H1 (cell line): ENCODE measurements at regions not wholly inside any gene's neighbourhood (a gene's known extent, or its start where the extent isn't known, plus 50 kb on each side); places are given as distances from the start of the nearest gene placed in this dataset.

Experiments used
- CTCF ChIA-PET: fragments of 300-600 bp; sonication (Branson Sonifier 250); formaldehyde crosslinking; loops from one replicate; lab custom pipeline; 2021; ENCODE audit not compliant: partially characterized antibody; lab: Charles Lee
- POLR2A ChIA-PET: fragments of 300-600 bp; sonication (Branson Sonifier 250); formaldehyde crosslinking; loops from one replicate; lab custom pipeline; 2021; ENCODE audit warnings: inconsistent platforms; ENCODE audit not compliant: partially characterized antibody; lab: Charles Lee
- DNase-seq, 2 experiments: peaks; one replicate each; pipeline versions ENCODE4 v3.0.0 to v3.0.0-alpha.2; 2010 to 2022; ENCODE audit warnings: low spot score in 2 of 2, low read depth in 1 of 2, mixed read lengths in 1 of 2
- FAIRE-seq: peaks from 2 replicates; lab custom pipeline; 2011; peaks lifted over from hg19 to GRCh38; lab: Jason Lieb, UNC
- H2AFZ ChIP-seq: 2 replicates; pipeline ENCODE4 v1.8.1; 2012; ENCODE audit warnings: low read length, inconsistent platforms
- H2AK5ac ChIP-seq: 2 replicates; pipeline ENCODE4 v1.6.1; 2013; ENCODE audit warnings: low read depth, low read length
- H2BK120ac ChIP-seq: replicated peaks from 2 replicates; pipeline ENCODE3; 2013; ENCODE audit warnings: low read depth, low read length, inconsistent platforms
- H2BK12ac ChIP-seq: 2 replicates; pipeline ENCODE4 v1.6.1; 2013; ENCODE audit warnings: low read depth, low read length
- H2BK15ac ChIP-seq: 2 replicates; pipeline ENCODE4 v1.6.1; 2013; ENCODE audit warnings: low read length
- H2BK20ac ChIP-seq: 2 replicates; pipeline ENCODE4 v1.6.1; 2013; ENCODE audit warnings: low read length
- H2BK5ac ChIP-seq: 2 replicates; pipeline ENCODE4 v1.6.1; 2013; ENCODE audit warnings: low read depth, low read length
- H3K14ac ChIP-seq: 2 replicates; pipeline ENCODE4 v1.6.1; 2013; ENCODE audit warnings: inconsistent platforms; ENCODE audit not compliant: insufficient read length
- H3K18ac ChIP-seq: 2 replicates; pipeline ENCODE4 v1.6.1; 2013; ENCODE audit warnings: low read length; ENCODE audit errors: extremely low read depth
- H3K23ac ChIP-seq: 2 replicates; pipeline ENCODE4 v1.6.1; 2013; ENCODE audit warnings: inconsistent platforms; ENCODE audit not compliant: insufficient read length
- H3K23me2 ChIP-seq: 2 replicates; pipeline ENCODE4 v1.6.1; 2013; ENCODE audit warnings: low read depth, low read length
- H3K27ac ChIP-seq: 2 replicates; pipeline ENCODE4 v1.6.1; 2011; ENCODE audit warnings: low read depth, low read length, inconsistent platforms
- H3K27me3 ChIP-seq, 4 experiments: replicated peaks in 1 of 4; 1 replicate in 1 of 4; 2 replicates in 3 of 4; pipeline versions ENCODE4 v1.6.1 to v1.8.1; 2011 to 2013; ENCODE audit warnings: low read length in 3 of 4, mild to moderate bottlenecking in 3 of 4, inconsistent platforms in 2 of 4, mixed read lengths in 2 of 4, moderate library complexity in 1 of 4; ENCODE audit not compliant: control insufficient read depth in 3 of 4, insufficient read depth in 3 of 4; ENCODE audit errors: extremely low read depth in 1 of 4
- H3K36me3 ChIP-seq, 4 experiments: 2 replicates each; pipeline versions ENCODE4 v1.6.1 to v1.8.1; 2011 to 2013; ENCODE audit warnings: mild to moderate bottlenecking in 4 of 4, low read length in 3 of 4, moderate library complexity in 2 of 4, control low read depth in 1 of 4, inconsistent platforms in 1 of 4; ENCODE audit not compliant: insufficient read depth in 4 of 4, control insufficient read depth in 2 of 4
- H3K4ac ChIP-seq: replicated peaks from 2 replicates; pipeline ENCODE3; 2013; ENCODE audit warnings: low read length, low read depth, mixed read lengths, inconsistent platforms; ENCODE audit not compliant: insufficient read length
- H3K4me1 ChIP-seq, 4 experiments: replicated peaks in 1 of 4; 1 replicate in 1 of 4; 2 replicates in 3 of 4; pipeline versions ENCODE4 v1.6.1 to v1.8.1; 2011 to 2013; ENCODE audit warnings: low read length in 3 of 4, inconsistent platforms in 2 of 4, mixed read lengths in 1 of 4; ENCODE audit not compliant: insufficient read depth in 4 of 4, control insufficient read depth in 3 of 4
- H3K4me2 ChIP-seq, 2 experiments: 2 replicates each; pipeline versions ENCODE4 v1.6.1 to v1.8.1; 2011 to 2013; ENCODE audit warnings: low read depth in 2 of 2, low read length in 2 of 2, control low read depth in 1 of 2, inconsistent platforms in 1 of 2, mild to moderate bottlenecking in 1 of 2; ENCODE audit not compliant: insufficient read depth in 1 of 2
- H3K4me3 ChIP-seq, 4 experiments: fragments of 200-600, 300-600 bp in 1 of 4; sonication (generic), shearing (Covaris generic), sonication (Bioruptor Twin) in 1 of 4; 2 replicates each; pipeline versions ENCODE4 v1.5.1 to v1.8.1; 2011 to 2016; ENCODE audit warnings: low read length in 4 of 4, low read depth in 3 of 4, control low read depth in 2 of 4, inconsistent platforms in 2 of 4, mild to moderate bottlenecking in 2 of 4, mixed read lengths in 1 of 4, moderate library complexity in 1 of 4; ENCODE audit not compliant: insufficient read depth in 2 of 4; ENCODE audit errors: extremely low read depth in 1 of 4
- H3K56ac ChIP-seq: replicated peaks from 2 replicates; pipeline ENCODE3; 2013; ENCODE audit warnings: low read depth, mild to moderate bottlenecking, mixed read lengths, low read length, inconsistent platforms; ENCODE audit not compliant: insufficient read length
- H3K79me1 ChIP-seq: 2 replicates; pipeline ENCODE4 v1.6.1; 2013; ENCODE audit warnings: low read depth, low read length, control low read depth
- H3K79me2 ChIP-seq, 2 experiments: 2 replicates each; pipeline versions ENCODE4 v1.6.1 to v1.8.1; 2012 to 2013; ENCODE audit warnings: low read length in 2 of 2, mild to moderate bottlenecking in 2 of 2, inconsistent platforms in 1 of 2; ENCODE audit not compliant: insufficient read depth in 2 of 2, control insufficient read depth in 1 of 2
- H3K9ac ChIP-seq, 4 experiments: replicated peaks in 1 of 4; 1 replicate in 1 of 4; 2 replicates in 3 of 4; pipeline versions ENCODE4 v1.6.1 to v1.8.1; 2011 to 2013; ENCODE audit warnings: low read depth in 3 of 4, low read length in 3 of 4, control low read depth in 2 of 4, mild to moderate bottlenecking in 2 of 4, moderate library complexity in 2 of 4, inconsistent platforms in 1 of 4; ENCODE audit errors: extremely low read depth in 1 of 4
- H3K9me3 ChIP-seq, 2 experiments: 2 replicates each; pipeline versions ENCODE4 v1.6.1 to v1.8.1; 2012 to 2013; ENCODE audit warnings: mild to moderate bottlenecking in 2 of 2, moderate library complexity in 2 of 2, control low read depth in 1 of 2, inconsistent platforms in 1 of 2, low read depth in 1 of 2, low read length in 1 of 2, mixed read lengths in 1 of 2; ENCODE audit not compliant: insufficient read depth in 2 of 2
- H4K20me1 ChIP-seq, 2 experiments: replicated peaks in 1 of 2; 2 replicates each; pipeline versions ENCODE3 to v1.8.1; 2011 to 2013; ENCODE audit warnings: inconsistent platforms in 2 of 2, low read length in 2 of 2, mild to moderate bottlenecking in 1 of 2; ENCODE audit not compliant: insufficient read depth in 2 of 2, control insufficient read depth in 1 of 2
- H4K5ac ChIP-seq: 2 replicates; pipeline ENCODE4 v1.6.1; 2013; ENCODE audit warnings: low read length, low read depth, mixed read lengths, inconsistent platforms; ENCODE audit not compliant: insufficient read length
- H4K8ac ChIP-seq: 2 replicates; pipeline ENCODE4 v1.8.0; 2013; ENCODE audit warnings: mild to moderate bottlenecking, moderate library complexity, low read length, inconsistent platforms; ENCODE audit not compliant: insufficient read depth; ENCODE audit errors: extremely low read depth
- H4K91ac ChIP-seq: replicated peaks from 2 replicates; pipeline ENCODE3; 2013; ENCODE audit warnings: low read length, mixed read lengths, inconsistent platforms; ENCODE audit not compliant: insufficient read length
- BRCA1 ChIP-seq: IDR thresholded peaks from 2 replicates; pipeline ENCODE4 v1.6.1; 2012; ENCODE audit warnings: low read depth, low read length, improper control_type of control experiment
- CEBPB ChIP-seq: IDR thresholded peaks from 2 replicates; pipeline ENCODE4 v1.6.1; 2012; ENCODE audit warnings: low read depth, low read length
- CHD1 ChIP-seq: IDR thresholded peaks from 2 replicates; pipeline ENCODE4 v1.6.1; 2012; ENCODE audit warnings: low read depth, low read length, improper control_type of control experiment
- CTBP2 ChIP-seq: IDR thresholded peaks from 2 replicates; pipeline ENCODE4 v1.7.0; 2011; ENCODE audit warnings: borderline replicate concordance, mild to moderate bottlenecking, moderate library complexity, mixed read lengths, low read length; ENCODE audit not compliant: insufficient read depth, insufficient read length
- FOSL1 ChIP-seq: IDR thresholded peaks from 2 replicates; pipeline ENCODE4 v1.6.1; 2011; ENCODE audit warnings: mild to moderate bottlenecking, low read depth, low read length, moderate library complexity; ENCODE audit not compliant: insufficient read depth
- KDM4A ChIP-seq: IDR thresholded peaks from one replicate; pipeline ENCODE4 v1.7.1; 2012; ENCODE audit warnings: low read depth, mild to moderate bottlenecking, moderate library complexity, low read length, inconsistent platforms; ENCODE audit not compliant: severe bottlenecking
- RXRA ChIP-seq: IDR thresholded peaks from 2 replicates; pipeline ENCODE4 v1.6.1; 2011; ENCODE audit warnings: low read depth, mild to moderate bottlenecking, low read length, moderate library complexity; ENCODE audit not compliant: insufficient read depth
- SAP30 ChIP-seq: fragments of 300-600 bp; sonication (generic); IDR thresholded peaks from 2 replicates; pipeline ENCODE4 v1.7.1; 2012; ENCODE audit warnings: low read length, moderate library complexity, mild to moderate bottlenecking, inconsistent platforms; ENCODE audit not compliant: insufficient read depth, insufficient replicate concordance
- SIX5 ChIP-seq: IDR thresholded peaks from 2 replicates; pipeline ENCODE4 v1.6.1; 2011; ENCODE audit warnings: mild to moderate bottlenecking, low read depth, low read length
- SUZ12 ChIP-seq: fragments of 200-600 bp; sonication (generic); IDR thresholded peaks from 2 replicates; pipeline ENCODE4 v1.6.1; 2012; ENCODE audit warnings: mild to moderate bottlenecking, inconsistent platforms, low read length, moderate library complexity, mixed read lengths
- YY1 ChIP-seq: IDR thresholded peaks from 2 replicates; pipeline ENCODE4 v1.6.1; 2011; ENCODE audit warnings: low read depth, mild to moderate bottlenecking, low read length
- WGBS, 2 experiments: shearing (Covaris generic) in 1 of 2; methylation state at CpG; one replicate each; pipeline versions ENCODE4 v1.1.6 to v1.1.7; 2013 to 2015; ENCODE audit warnings: low lambda C conversion rate in 2 of 2, mixed read lengths in 2 of 2, inconsistent platforms in 1 of 2, low coverage in 1 of 2, missing lambda C conversion rate in 1 of 2; ENCODE audit not compliant: insufficient replicate concordance in 2 of 2, insufficient coverage in 1 of 2, insufficient read length in 1 of 2; ENCODE audit errors: extremely low coverage in 1 of 2, missing lambda C conversion rate in 1 of 2; 5-methylcytosine and 5-hydroxymethylcytosine counted together
- TF ChIP-seq, protein P1 (sequence below): IDR thresholded peaks from 2 replicates; pipeline ENCODE4 v1.6.1; 2012; ENCODE audit warnings: low read length, inconsistent platforms
- TF ChIP-seq, protein P2 (sequence below): IDR thresholded peaks from 2 replicates; pipeline ENCODE4 v1.6.1; 2012; ENCODE audit warnings: inconsistent platforms

DNA sequence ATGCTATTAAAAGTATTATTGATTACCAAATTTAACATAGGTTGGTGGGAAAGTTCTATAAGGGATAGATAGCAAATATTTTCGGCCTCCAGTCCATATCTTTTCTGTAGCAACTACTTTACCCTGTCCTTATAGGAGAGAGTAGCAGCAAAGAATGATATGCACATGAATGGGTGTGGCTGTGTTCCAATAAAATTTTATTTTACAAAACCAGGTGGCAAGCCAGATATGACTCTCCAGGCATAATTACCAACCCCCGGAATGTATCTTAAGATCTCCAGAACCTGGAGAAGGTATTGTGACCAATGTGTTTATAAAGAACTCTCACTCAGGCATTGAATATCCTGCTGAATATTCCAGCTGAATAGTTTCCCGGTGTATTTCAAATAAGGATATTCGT, 1461.2 kb downstream of the MAT2B start:
- H3K27ac ChIP-seq = no peak overlapping the region
- H3K9me3 ChIP-seq = peaks cover 0 to 4% of the 10 kb centered on the region in 2 experiments; a peak in 1 of 4 replicates
- H4K5ac ChIP-seq = no peak overlapping the region
- H3K23me2 ChIP-seq = no peaks in the 10 kb centered on the region
- no peak overlapping the region for H4K8ac ChIP-seq
- H4K91ac ChIP-seq = no peak overlapping the region
- H3K4me1 ChIP-seq = no peaks in the 10 kb centered on the region
- H3K4ac ChIP-seq = no peak overlapping the region
- H3K4me3 ChIP-seq = no peak overlapping the region
- no peak overlapping the region for H3K4me2 ChIP-seq
- no peaks in the 10 kb centered on the region for H3K27me3 ChIP-seq
- H3K23ac ChIP-seq = no peak overlapping the region
- 99% methylated on average over 4 of the region's 4 CpGs; no CpG with 5 or more reads in 1 of the 2 experiments for WGBS, 2 experiments
- DNase-seq (no peak), FAIRE-seq (no peak)
- no peak overlapping the region for H2BK12ac ChIP-seq
- H2BK20ac ChIP-seq = no peak overlapping the region
- POLR2A ChIA-PET = no interaction called here
- no peaks in the 10 kb centered on the region for H3K79me1 ChIP-seq
- no peaks in the 10 kb centered on the region for H4K20me1 ChIP-seq
- H3K14ac ChIP-seq = no peak overlapping the region
- H2BK5ac ChIP-seq = no peak overlapping the region
- H2AK5ac ChIP-seq = no peak overlapping the region
- H3K36me3 ChIP-seq = no peaks in the 10 kb centered on the region
- no peak overlapping the region for H3K18ac ChIP-seq
- H2BK120ac ChIP-seq = no peak overlapping the region
- no peak overlapping the region for H2BK15ac ChIP-seq
- H2AFZ ChIP-seq = no peak overlapping the region
- CTCF ChIA-PET = no interaction called here
- no peaks in the 10 kb centered on the region for H3K79me2 ChIP-seq
- no peak overlapping the region for H3K56ac ChIP-seq
- no peak overlapping the region for H3K9ac ChIP-seq
- no peak for TF ChIP-seq FOSL1
- no peak for TF ChIP-seq KDM4A
- no peak for TF ChIP-seq CTBP2
- no peak for TF ChIP-seq BRCA1
- TF ChIP-seq, protein P1, sequence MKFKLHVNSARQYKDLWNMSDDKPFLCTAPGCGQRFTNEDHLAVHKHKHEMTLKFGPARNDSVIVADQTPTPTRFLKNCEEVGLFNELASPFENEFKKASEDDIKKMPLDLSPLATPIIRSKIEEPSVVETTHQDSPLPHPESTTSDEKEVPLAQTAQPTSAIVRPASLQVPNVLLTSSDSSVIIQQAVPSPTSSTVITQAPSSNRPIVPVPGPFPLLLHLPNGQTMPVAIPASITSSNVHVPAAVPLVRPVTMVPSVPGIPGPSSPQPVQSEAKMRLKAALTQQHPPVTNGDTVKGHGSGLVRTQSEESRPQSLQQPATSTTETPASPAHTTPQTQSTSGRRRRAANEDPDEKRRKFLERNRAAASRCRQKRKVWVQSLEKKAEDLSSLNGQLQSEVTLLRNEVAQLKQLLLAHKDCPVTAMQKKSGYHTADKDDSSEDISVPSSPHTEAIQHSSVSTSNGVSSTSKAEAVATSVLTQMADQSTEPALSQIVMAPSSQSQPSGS = no peak
- TF ChIP-seq RXRA = no peak
- TF ChIP-seq YY1 = no peak
- no peak for TF ChIP-seq CEBPB
- TF ChIP-seq CHD1 = no peak
- TF ChIP-seq, protein P2, sequence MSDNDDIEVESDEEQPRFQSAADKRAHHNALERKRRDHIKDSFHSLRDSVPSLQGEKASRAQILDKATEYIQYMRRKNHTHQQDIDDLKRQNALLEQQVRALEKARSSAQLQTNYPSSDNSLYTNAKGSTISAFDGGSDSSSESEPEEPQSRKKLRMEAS = no peak
- no peak for TF ChIP-seq SUZ12
- no peak for TF ChIP-seq SAP30
- TF ChIP-seq SIX5 = no peak
